Progenitor cell of endocrine pancreas (in vitro differentiated cells): ENCODE measurements at regions not wholly inside any gene's neighbourhood (a gene's known extent, or its start where the extent isn't known, plus 50 kb on each side); places are given as distances from the start of the nearest gene placed in this dataset.

Experiments
- DNase-seq: peaks from one replicate; pipeline ENCODE4 v3.0.0; 2021; ENCODE audit warnings: low spot score; ENCODE audit not compliant: unreplicated experiment
- H3K27ac Mint-ChIP-seq: 2 replicates; pipeline ENCODE4 v1.8.0; 2021; ENCODE audit warnings: mild to moderate bottlenecking, moderate library complexity, mixed read lengths
- H3K27me3 Mint-ChIP-seq: 2 replicates; pipeline ENCODE4 v1.8.0; 2021; ENCODE audit warnings: mixed read lengths
- H3K36me3 Mint-ChIP-seq: 2 replicates; pipeline ENCODE4 v1.8.0; 2022; ENCODE audit warnings: mixed read lengths; ENCODE audit not compliant: insufficient read depth
- H3K4me1 Mint-ChIP-seq: 2 replicates; pipeline ENCODE4 v1.8.0; 2021; ENCODE audit warnings: low read depth, mixed read lengths
- H3K4me3 Mint-ChIP-seq: 2 replicates; pipeline ENCODE4 v1.8.0; 2021; ENCODE audit warnings: low read depth, mild to moderate bottlenecking, moderate library complexity, mixed read lengths
- H3K9me3 Mint-ChIP-seq: 2 replicates; pipeline ENCODE4 v1.8.0; 2021; ENCODE audit warnings: low read depth, mixed read lengths
- TF ChIP-seq, protein P1 (sequence below): fragments of 200-600 bp; sonication (generic); IDR thresholded peaks from one replicate; pipeline ENCODE4 v1.5.0; 2021; ENCODE audit warnings: antibody characterized with exemption, mild to moderate bottlenecking; ENCODE audit not compliant: unreplicated experiment

DNA sequence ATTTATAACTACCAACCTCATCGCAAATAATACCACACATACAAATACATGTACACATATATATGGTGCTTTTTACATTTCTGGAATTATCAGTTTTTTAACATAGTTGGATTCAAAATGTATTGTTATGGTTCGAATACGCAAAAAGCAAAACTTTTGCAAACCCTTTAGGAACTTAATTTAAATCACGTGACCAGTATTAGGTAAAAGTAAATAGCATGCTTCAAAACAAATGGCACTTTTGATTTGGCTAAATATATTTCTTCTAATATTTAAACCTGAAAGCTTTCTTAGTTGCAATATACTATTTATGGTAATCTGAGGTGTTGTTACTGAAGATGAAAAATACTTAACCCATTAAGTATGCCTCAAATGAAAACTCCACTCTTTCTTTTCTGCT lies 341.4 kb downstream of the C4orf33 start:
- Mint-ChIP-seq H3K4me1 (no peaks in the 10 kb centered on the region), H3K27ac (no peak overlapping the region), H3K27me3 (no peaks in the 10 kb centered on the region), H3K36me3 (no peaks in the 10 kb centered on the region), H3K9me3 (no peaks in the 10 kb centered on the region), H3K4me3 (no peak overlapping the region)
- no peak for DNase-seq
- TF ChIP-seq, protein P1, sequence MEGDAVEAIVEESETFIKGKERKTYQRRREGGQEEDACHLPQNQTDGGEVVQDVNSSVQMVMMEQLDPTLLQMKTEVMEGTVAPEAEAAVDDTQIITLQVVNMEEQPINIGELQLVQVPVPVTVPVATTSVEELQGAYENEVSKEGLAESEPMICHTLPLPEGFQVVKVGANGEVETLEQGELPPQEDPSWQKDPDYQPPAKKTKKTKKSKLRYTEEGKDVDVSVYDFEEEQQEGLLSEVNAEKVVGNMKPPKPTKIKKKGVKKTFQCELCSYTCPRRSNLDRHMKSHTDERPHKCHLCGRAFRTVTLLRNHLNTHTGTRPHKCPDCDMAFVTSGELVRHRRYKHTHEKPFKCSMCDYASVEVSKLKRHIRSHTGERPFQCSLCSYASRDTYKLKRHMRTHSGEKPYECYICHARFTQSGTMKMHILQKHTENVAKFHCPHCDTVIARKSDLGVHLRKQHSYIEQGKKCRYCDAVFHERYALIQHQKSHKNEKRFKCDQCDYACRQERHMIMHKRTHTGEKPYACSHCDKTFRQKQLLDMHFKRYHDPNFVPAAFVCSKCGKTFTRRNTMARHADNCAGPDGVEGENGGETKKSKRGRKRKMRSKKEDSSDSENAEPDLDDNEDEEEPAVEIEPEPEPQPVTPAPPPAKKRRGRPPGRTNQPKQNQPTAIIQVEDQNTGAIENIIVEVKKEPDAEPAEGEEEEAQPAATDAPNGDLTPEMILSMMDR, result no peak

DNA sequence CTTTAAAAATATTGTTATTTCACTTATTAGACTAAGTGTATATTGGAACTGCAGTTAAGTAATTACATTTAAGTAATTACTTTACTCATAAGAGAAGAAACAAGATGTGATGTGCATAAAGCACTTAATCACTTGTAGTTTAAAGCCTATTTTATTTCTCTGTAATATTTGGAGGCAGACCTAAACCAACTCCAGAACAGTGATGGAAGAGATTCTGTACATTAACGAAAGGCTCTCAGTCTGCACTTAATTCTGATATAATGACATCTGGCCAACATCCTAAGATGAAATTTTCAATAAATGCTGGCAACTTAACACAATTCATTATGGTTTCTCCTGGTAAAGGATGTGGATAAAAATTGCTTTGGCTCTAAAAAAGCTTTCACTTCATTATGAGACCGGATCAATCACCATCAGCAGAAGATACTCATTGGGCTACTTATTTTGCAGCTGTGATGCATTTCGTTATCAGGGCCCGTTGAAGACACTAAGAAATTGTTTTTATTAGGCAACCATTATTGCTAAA lies 342.6 kb downstream of the C4orf33 start:
- Mint-ChIP-seq H3K9me3 (no peaks in the 10 kb centered on the region), H3K27me3 (no peaks in the 10 kb centered on the region), H3K27ac (no peak overlapping the region), H3K4me3 (no peak overlapping the region), H3K4me1 (no peaks in the 10 kb centered on the region), H3K36me3 (no peaks in the 10 kb centered on the region)
- TF ChIP-seq, protein P1, result no peak
- DNase-seq, result no peak

DNA sequence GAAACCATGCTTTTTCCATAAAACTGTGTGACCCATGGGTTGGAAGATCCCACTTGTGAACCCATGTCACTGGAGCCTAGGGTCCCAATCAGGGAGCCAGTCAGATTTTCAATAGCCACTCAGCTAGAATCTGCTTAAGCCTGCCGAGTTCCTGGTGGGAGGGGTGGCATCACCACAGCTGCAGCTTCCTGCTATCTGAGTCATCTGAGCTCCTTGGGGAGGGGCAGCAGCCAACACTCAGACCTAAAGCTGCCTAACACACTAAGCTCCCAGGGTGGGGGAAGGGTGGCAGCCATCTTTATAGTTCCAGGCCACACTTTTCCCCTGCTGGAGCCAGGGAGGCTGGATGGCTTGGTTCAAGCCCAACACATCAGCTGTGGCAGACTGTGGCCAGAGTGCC lies 350.1 kb downstream of the C4orf33 start:
- Mint-ChIP-seq H3K27me3 (no peaks in the 10 kb centered on the region), H3K36me3 (no peaks in the 10 kb centered on the region), H3K4me3 (no peak overlapping the region), H3K27ac (no peak overlapping the region), H3K4me1 (no peaks in the 10 kb centered on the region), H3K9me3 (peaks cover 4% of the 10 kb centered on the region)
- no peak for DNase-seq
- TF ChIP-seq, protein P1, result no peak

DNA sequence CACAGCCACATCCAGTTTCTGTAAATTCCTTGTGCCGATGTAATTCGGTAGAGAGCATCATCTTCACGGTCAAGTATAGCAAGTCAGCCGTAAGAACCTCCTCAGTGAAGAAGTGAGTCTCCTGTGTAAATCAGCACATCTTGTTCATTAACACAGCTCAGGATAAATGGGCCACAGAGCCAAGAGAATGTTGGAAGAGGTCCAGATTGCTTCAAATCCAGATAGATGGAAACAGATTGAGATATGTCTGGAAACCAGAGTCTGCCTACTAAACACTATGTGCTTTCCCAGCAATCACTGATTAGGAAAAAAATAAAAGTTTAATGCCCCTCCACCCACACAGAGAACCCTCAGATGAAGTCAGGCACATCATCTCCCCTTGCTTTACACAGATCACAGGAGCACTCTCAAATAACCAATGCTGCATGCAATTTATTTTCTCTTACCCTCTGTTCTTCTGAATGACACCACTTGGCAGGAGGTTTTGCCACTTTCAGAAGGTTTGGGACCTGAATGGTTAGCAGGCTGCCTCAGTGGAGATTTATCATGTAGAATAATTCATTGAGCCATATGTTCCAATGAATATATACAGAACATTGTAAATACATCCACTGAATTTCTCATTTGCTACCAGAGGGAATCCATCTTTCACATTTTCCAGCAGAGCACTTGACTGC lies 357.7 kb downstream of the C4orf33 start:
- TF ChIP-seq, protein P1, result no peak
- no peak for DNase-seq
- no peaks in the 10 kb centered on the region for H3K36me3 Mint-ChIP-seq
- H3K27me3 Mint-ChIP-seq, result no peaks in the 10 kb centered on the region
- no peak overlapping the region for H3K27ac Mint-ChIP-seq
- no peak overlapping the region for H3K4me3 Mint-ChIP-seq
- H3K9me3 Mint-ChIP-seq, result no peaks in the 10 kb centered on the region
- H3K4me1 Mint-ChIP-seq, result no peaks in the 10 kb centered on the region

DNA sequence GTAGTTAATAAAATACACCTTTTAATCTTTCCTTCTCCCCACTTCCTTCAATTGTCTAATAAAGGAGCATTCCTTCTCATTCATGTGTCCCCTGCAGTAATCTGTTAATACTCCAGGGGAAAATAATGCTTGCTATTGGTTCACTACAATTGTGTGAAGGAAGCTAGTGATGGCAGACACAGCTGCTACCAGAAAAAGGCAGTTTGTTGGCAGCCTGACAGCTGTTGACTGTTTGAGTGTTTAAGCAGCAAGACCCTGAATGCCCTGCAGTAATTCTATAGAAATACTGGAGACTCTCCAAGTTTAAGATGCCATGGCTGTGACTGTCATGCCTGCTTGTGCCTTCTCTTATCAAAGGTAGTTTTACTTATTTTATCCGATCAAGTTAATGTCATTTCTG lies 359.5 kb downstream of the C4orf33 start:
- Mint-ChIP-seq H3K27me3 (no peaks in the 10 kb centered on the region), H3K27ac (no peak overlapping the region), H3K4me3 (no peak overlapping the region), H3K9me3 (no peaks in the 10 kb centered on the region), H3K36me3 (no peaks in the 10 kb centered on the region), H3K4me1 (no peaks in the 10 kb centered on the region)
- DNase-seq, result no peak
- TF ChIP-seq, protein P1, result no peak
